Kidney glomerular epithelial cell (primary cell): ENCODE measurements at regions not wholly inside any gene's neighbourhood (a gene's known extent, or its start where the extent isn't known, plus 50 kb on each side); places are given as distances from the start of the nearest gene placed in this dataset.
"Not testable (repeated sequence)": the region's sequence is repeated elsewhere in the genome, so short reads cannot be mapped to it uniquely, and the experiment has no call there.

ENCODE experiments used
- DNase-seq: peaks from one replicate; lab custom pipeline; 2025; lab: John Stamatoyannopoulos, UW

DNA sequence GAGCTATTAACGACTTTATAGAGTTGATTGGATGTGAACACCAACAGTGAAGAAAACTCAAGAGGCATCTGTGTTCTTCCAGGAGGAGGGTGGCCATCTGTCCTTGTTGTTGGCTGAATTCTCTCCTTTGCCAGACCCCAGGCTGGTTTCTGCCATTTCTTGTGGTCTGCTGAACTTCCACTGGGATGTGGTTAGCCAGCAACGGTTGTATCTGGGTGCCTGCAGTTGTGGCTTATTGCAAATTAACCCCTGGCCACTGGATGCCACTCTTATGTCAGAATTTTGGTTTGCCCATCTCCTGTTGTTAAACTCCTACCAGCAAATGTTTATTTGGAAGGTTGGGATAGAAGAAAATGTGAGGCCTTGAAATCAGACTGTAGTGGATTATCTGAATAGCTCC, 163.6 kb upstream of the TBC1D5 start:
- DNase-seq, result no peak

DNA sequence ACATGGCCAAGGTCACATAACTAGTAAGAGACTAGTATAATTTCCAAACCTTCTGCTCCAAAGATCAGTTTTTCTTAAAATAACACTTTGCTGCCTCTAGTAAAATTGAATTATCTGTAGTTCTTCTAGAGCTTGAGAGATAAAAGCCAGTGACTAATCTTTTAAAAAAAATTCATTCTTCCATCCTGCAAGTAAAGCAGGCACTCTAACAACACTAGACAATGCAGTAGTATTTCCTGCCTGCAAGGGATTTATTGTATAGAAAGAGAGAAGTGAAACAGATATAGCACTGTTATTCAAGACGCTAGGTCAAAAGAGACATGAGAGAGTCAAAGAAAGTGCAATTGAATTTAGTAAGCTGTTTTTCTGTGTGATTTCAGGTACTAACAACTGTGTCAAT, 159.5 kb upstream of the TBC1D5 start:
- DNase-seq, result no peak

DNA sequence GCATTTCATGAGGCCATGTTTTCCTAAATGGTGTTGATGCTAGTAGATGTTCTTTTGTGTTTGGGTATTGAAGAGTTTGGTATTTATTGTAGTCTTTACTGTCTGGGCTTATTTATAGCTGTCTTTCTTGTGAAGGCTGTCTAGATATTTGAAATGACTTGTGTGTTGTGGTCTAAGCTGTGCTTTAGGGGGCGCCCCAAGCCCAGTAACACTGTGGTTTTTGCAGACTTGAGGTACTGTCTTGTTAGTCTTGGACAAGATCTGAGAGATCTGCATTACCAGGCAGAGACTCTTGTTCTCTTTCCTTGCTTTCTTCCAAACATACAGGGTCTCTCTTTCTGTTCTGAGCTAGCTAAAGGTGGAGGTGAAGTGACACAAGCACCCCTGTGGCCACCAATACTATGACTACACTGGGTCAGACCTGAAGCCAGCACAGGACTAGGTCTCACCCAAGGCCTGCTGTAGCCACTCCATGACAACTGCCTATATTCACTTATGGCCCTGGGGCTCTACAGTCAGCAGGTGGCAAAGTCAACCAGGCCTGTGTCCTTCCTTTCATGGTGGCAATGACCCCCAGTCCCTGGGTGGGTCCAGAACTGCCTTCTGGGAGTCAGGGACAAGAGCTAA, 152.1 kb upstream of the TBC1D5 start:
- peak; percentile 30 for DNase-seq

DNA sequence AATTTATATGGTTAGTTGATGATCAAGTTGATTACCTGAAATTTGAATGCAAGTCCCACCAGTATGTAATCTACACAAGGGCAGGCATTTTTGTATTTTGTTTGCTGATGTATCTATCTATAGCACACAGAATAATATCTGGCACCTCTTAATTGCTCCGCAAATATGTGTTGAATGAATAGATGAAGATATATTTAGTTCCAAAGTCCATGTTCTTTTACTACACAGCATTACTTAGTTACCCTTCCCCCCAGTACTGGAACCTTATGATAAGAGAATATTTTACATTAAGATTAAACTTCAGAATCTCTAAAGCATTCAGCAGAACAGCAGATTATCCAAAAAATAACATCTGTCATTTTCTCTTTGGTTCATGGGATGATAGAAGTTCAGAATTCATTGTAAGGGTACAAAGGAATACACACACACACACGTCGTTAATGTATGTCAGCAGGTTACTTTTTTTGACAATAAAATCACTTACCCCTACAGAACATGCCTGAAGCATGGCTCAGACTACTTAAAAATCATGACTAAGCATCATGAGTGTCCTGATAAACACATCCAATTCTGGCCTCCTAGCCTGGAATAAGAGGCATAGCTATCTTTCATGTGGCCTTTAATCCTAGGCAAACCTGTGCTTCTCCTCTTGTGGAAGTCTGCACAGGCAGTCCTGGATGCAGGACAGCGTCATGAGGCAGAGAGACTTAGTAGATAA, 148.9 kb upstream of the TBC1D5 start:
- DNase-seq, result no peak

DNA sequence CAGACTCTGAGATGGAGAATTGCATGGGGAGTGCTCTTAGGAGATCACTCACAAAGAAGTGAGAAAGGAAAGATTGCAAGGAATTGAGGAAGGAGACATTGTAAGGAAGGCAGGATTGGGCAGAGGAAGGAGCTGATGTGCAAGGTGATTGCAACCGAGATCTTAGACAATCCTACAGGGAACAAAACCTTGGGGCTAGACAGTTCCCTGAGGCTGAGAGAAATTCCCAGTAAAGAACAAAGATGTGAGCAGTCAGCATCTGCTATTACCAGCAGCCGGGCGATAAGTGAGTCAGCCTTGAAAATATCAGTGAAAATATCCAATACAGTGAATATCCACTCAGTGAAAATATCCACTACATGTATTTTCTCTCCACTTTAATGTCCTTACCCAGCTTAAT, 143.6 kb upstream of the TBC1D5 start:
- DNase-seq, result no peak

DNA sequence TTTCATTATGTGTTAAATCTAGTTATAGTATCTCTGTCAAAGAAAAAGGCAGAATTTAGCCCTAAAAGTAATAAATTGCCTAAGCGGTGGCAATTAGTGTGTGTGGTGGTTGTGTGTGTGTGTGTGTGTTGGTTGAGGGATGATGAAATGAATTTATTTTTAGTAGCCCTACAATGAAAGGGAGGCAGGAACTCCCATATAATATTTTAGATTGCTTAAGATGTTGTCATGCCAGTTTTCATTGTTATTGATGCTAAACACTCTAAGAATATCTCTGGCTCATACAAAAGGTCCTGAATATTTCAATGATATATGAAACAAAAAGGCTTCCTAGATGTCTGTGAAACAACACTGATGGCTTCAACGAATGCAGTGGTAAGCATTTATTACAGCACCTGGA, 140.6 kb upstream of the TBC1D5 start:
- no peak for DNase-seq

DNA sequence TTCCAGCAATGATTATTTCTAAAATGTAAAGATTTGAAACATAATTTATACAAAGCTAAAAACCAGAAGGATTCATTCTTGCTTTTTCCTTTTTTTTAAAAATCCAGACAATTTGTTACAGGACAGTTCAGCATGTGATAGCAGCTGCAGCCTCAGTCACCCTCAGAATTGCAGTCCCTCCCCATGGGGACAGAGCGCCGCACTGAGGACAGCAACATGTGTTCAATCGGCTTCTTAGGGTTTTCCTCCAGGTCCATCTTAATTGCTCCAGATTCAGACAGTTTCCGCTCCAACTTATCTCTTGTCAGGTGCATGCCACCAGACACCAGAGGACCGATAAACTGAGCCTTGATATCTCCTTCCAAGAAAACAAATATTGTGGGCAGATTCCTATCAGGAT, 134.9 kb upstream of the TBC1D5 start:
- DNase-seq, result no peak

DNA sequence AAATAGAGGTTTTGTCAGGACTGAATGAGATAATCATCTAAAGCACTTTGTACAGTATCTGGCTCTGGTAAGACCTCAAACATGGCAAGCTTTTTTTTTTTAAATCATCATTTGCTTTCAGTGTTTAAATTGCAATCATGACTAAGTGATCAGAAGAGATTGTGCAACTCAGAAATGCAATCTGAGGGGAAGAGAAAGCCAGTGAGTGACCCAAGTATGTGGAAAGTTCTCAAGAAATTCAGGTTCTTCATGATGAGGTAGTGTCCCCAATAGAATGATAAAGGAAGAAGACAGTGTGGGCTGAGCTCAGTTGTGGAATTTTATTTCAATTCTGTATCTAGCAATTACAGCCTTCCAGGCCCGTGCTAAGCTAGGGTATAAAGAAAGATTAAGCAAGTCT, 132.2 kb upstream of the TBC1D5 start:
- no peak for DNase-seq

DNA sequence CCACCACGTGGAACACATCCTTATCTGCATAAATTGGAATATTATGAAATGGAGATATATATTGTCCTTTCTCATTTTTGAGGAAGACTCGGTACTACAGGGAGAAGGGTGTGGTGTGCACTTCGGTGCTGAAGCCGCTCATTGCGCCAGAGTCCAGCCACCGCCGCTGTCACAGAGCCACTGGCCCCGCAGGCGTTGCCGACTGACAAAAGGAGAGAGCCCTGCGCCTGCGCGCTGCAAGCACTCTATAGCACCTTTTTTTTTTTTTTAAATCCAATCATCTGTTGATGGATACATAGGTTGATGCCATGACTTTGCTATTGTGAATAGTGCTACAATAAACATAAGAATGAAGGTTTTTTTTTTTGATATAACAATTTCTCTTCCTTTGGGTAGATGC, 130.0 kb upstream of the TBC1D5 start:
- no peak for DNase-seq

DNA sequence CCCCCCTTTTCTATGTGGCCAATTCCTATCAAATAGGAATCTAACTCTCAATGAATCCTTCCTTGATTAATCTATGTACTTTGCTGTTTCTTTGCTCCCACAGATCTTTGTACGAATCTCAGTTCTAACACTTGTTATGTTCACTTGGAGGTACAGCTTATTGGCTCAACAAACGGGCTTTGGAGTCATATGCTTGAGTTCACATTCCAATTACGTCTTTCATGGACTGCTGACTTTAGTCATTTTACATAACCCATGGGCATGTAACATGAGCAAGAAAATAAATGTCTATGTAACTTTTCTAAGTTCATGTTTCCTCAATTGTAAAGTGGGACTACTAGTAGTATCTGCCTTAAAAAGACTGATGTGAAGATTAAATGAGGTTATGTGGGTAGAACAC, 123.2 kb upstream of the TBC1D5 start:
- DNase-seq, result no peak

DNA sequence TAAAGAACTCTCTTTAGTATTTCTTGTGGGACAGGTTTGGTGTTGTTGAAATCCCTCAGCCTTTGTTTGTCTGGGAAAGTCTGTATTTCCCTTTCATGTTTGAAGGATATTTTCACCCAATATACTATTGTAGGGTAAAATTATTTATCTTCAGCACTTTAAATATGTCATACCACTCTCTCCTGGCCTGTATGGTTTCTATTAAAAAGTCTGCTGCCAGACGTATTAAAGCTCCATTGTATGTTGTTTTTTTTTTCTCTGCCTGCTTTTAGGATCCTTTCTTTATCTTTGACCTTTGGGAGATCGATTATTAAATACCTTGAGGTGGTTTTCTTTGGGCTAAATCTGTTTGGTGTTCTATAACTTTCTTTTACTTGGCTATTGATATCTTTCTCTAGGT, 119.0 kb upstream of the TBC1D5 start:
- no peak for DNase-seq

DNA sequence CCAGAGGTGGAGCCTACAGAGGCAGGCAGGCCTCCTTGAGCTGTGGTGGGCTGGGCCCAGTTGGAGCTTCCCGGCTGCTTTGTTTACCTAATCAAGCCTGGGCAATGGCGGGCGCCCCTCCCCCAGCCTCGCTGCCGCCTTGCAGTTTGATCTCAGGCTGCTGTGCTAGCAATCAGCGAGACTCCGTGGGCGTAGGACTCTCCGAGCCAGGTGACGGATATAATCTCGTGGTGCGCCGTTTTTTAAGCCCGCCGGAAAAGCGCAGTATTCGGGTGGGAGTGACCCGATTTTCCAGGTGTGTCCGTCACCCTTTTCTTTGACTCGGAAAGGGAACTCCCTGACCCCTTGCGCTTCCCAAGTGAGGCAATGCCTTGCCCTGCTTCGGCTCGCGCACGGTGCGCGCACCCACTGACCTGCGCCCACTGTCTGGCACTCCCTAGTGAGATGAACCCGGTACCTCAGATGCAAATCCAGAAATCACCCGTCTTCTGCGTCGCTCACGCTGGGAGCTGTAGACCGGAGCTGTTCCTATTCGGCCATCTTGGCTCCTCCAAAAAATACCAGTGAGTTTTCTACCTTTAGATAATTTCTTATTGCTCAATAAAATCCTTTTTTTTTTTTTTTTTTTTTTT, 118.5 kb upstream of the TBC1D5 start:
- not testable (repeated sequence) for DNase-seq

DNA sequence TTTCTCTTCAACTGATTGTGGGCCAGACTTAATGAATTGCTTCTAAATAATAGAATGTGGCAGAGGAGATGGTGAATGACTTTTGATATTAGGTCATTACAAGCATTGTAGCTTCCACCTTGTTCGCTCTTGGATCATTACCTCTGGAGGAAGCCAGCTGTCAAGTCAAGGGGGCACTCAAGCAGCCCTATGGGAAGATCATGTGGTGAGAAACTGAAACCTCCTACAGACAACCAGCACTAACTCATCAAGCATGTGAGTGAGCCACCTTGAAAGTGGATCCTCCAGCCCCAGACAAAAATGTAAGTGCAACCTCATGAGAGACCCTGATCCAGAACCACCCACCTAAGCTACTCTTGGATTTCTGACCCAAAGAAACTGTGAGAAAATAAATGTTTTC, 109.8 kb upstream of the TBC1D5 start:
- no peak for DNase-seq

DNA sequence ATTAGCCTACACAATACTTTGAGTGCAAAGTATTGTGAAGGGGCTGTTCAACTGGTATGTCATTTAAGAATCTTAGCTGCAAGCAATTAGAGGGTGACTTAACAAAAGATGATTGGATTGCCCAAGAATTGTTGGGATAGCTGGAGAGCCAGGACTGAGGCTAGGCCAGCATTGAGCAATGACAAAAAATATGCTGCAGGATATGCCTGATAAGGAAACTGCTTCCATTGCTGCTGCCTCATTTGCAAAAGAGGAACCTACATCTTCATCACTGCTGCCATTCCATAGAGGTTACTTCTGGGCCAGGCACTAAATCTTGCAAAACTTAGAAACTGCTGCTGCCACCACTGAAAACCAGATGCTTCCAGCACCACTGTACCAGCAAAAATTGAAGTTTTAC, 108.0 kb upstream of the TBC1D5 start:
- DNase-seq, result no peak

DNA sequence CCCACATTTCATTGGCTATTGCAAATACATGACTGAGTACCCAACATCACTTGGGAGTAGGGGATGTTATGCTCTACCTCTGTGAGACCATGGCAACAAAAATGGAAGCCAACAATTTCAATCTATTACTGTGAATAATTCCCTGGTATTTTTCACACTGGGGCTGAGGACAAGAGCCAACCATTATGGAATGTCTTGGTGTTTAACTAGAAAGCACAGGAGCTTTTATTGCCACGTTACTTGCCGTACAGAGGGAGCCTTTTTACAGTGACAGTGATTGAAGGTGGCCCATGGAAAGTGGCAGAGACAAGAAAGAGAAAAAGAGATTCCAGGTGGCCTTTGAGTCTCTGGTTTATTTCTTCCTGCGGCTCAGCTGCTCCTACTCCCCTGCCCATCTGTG, 105.7 kb upstream of the TBC1D5 start:
- DNase-seq, result no peak

DNA sequence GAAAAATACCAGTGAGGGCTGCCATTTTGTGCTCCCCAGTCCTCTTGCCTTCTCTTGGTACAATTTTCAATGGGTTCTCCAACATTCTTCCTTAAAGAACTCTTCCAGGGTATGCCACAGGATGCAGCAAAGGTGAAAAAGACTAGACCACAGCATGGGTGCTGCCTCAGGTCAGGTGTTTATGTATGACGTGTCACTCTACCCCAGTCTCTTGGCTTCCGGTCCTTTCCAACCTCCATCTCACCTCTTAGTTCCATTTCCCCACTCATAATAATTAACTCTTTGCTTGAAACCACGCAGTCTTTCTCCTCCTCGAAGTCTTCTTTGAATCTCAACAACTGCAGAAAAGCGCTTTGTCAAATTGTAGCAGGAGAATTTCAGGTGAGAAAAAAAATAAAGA, 104.7 kb upstream of the TBC1D5 start:
- DNase-seq, result no peak

DNA sequence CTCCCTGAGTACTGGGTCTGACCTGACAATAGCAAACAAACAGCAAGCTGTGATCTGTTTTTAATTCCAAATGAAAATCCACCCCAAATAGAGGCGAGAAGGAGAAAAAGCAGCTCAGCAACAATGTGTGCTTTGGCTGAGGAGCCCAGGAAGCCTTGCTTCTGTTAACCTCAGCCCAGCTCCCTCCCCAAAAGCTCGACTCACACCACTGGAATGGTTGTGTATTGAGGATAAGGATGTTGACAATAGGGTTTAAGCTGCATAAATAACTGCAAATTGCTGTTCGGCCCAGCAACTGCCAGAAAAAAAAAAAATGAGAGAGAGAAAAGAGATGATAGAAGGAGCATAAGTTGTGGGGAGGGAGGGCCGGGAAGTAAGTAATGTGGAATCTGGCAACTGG, 104.0 kb upstream of the TBC1D5 start:
- DNase-seq, result no peak

DNA sequence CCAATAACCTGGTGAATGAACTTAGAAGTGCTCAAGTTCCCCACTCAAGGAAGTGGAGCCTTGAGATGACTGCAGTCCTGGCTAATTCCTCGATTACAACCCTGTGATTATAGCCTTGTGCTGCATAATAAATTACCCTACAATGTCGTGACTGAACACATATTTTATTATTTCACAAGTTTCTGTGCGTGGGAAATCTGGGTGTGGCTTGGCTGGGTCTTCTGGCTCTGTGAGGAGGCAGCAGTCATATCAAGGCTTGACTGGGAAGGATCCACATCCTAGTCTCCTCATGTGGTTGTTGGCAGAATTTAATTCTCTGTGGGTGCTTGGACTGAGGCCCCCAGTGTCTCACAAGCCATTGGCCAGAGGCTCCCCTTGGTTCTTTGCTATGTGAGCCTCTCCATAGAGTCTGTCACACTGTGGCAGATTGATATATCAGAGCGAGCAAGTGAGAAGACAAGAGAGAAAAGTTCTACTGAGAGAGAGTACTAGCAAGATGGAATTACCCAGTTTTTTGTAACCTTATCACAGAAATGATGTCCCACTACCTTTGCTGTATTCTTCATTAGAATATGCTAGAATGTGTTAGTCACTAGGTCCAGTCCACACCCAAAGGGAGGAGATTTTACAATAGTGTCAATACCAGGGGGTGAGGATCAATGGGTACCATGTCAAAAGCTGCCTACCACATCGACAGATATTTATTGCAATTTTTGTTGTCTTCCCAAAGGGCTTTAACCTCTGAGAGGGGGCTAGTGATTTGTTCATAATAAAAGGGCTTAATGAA, 102.8 kb upstream of the TBC1D5 start:
- DNase-seq, result no peak

DNA sequence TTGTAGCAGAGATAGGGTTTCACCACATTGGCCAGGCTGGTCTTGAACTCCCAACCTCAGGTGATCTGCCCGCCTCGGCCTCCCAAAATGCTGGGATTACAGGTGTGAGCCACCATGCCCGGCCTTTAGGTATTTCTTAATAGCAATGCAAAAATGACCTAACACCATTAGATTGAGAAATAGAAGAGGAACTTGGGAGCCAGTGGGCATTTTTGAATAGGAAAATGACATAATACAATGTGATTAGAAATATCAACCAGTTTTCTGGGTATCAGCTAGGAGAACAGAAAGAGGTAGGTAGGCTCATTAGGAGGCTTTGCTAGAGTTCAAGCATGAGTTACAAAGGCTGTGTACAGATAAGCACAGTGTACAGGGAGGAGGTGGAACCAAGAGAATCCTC, 101.8 kb upstream of the TBC1D5 start:
- DNase-seq, result no peak

DNA sequence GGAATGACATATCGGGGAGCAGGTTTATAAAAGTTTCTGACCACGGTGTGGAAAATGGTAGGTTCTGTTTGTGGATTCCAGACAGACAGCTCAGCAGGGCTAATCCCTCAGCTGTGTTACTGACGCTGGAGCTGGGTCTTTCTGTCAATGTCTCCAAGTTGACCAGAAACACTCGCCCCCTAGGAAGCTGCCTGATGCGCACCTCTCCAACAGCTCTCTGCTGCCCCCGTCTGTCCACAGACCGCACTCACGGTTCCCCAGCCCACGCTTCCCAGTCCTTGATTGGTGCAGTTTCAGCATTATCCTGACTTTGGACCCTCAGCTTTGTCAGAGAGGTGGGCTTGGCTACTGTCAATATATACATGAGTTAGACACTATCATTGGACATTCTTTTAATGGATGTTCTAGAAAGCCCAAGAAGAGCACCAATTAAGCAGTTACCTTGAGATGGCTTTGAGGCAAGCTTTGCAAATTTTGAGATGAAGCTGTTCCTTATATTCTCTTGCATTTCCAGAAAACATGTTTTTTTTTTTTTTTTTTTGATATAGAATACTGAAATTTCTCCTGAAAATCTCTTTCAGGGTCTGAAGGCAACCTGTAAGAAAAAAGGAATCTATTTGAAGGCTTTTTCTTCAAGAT, 98.9 kb upstream of the TBC1D5 start:
- peak; percentile 58 for DNase-seq

DNA sequence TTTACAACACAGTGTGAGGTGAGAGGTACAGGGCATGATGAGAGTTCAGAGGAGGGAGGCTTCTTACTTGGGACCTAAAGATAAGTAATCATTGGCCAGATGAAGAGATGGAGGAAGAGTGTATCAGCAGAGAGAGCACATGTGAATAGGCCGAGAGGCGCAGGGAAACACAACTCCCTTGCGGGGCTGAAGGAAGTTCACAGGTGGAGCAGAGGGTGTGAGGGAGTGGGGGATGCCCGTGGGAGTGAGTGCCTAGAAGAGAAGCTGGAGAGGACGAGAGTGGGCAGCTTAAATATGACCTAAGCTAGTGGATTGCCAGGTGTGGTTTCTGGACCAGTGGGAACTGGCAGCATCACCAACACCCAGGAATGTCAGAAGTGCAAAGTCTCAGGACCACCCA, 98.2 kb upstream of the TBC1D5 start:
- DNase-seq, result no peak

DNA sequence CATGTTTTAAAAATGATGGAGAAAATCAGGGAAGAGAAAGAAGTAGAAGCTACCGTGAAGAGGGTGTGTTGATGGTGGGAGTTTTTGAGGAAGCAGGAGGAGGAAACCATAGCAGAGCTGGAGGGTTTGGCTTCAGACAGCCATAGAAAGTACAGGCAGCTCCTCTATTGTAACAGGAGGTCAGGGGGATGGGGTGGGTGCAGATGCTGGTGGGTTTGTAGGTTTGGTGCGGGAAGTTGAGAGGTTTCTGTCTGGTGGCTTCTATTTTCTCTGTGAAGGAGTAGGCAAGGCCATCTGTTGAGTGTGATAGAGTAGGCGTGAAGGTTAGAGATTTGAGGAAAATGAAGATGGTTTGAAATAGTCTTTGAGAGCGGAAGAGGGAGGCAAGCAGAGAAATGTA, 97.7 kb upstream of the TBC1D5 start:
- no peak for DNase-seq
